H1 (cell line): ENCODE measurements at regions not wholly inside any gene's neighbourhood (a gene's known extent, or its start where the extent isn't known, plus 50 kb on each side); places are given as distances from the start of the nearest gene placed in this dataset.

ENCODE experiments used
- CBX5 ChIP-seq: fragments of 300-800, 300-1000 bp; sonication (generic); IDR thresholded peaks from 2 replicates; pipeline ENCODE4 v1.7.1; 2016; ENCODE audit warnings: antibody characterized with exemption, low read length, low read depth
- CHD1 ChIP-seq: IDR thresholded peaks from 2 replicates; pipeline ENCODE4 v1.6.1; 2012; ENCODE audit warnings: low read depth, low read length, improper control_type of control experiment
- CHD7 ChIP-seq: fragments of 300-600 bp; sonication (generic); IDR thresholded peaks from 2 replicates; pipeline ENCODE4 v1.7.1; 2012; ENCODE audit warnings: low read length, moderate library complexity, mild to moderate bottlenecking, inconsistent platforms; ENCODE audit not compliant: insufficient replicate concordance
- CREB1 ChIP-seq: IDR thresholded peaks from 2 replicates; pipeline ENCODE4 v1.6.1; 2012; ENCODE audit warnings: inconsistent platforms
- SRF ChIP-seq: IDR thresholded peaks from 2 replicates; pipeline ENCODE4 v1.6.1; 2011; ENCODE audit warnings: mild to moderate bottlenecking, low read depth, low read length, moderate library complexity

GRCh38 chr18:47411159-47411558 is 159.7 kb upstream of the SKOR2 start (continued):
- no peak for TF ChIP-seq CHD7
- no peak for TF ChIP-seq SRF
- TF ChIP-seq CHD1: no peak
- no peak for TF ChIP-seq CBX5
- TF ChIP-seq CREB1: no peak
